IMR-90 (cell line): ENCODE measurements at regions not wholly inside any gene's neighbourhood (a gene's known extent, or its start where the extent isn't known, plus 50 kb on each side); places are given as distances from the start of the nearest gene placed in this dataset.

Experiments
- BHLHE40 ChIP-seq: fragments of 150-350 bp; IDR thresholded peaks from 2 replicates; pipeline ENCODE4 v1.6.1; 2016; ENCODE audit warnings: mild to moderate bottlenecking, low read depth, low read length
- CTCF ChIP-seq: conservative IDR thresholded peaks from 2 replicates; pipeline ENCODE4 v1.5.1; 2012; ENCODE audit warnings: mild to moderate bottlenecking, low read depth, low read length, improper control_type of control experiment
- MAZ ChIP-seq: IDR thresholded peaks from 2 replicates; pipeline ENCODE4 v1.6.1; 2012; ENCODE audit warnings: low read depth, mild to moderate bottlenecking, low read length, improper control_type of control experiment, moderate library complexity, borderline replicate concordance
- POLR2A ChIP-seq: IDR thresholded peaks from 2 replicates; pipeline ENCODE4 v1.6.1; 2012; ENCODE audit warnings: mild to moderate bottlenecking, low read depth, low read length
- RAD21 ChIP-seq: IDR thresholded peaks from 2 replicates; pipeline ENCODE4 v1.6.1; 2012; ENCODE audit warnings: low read length, improper control_type of control experiment
- SMC3 ChIP-seq: fragments of 150-350 bp; IDR thresholded peaks from 2 replicates; pipeline ENCODE4 v1.6.1; 2016; ENCODE audit warnings: low read depth, mild to moderate bottlenecking, antibody characterized with exemption, low read length, moderate library complexity

GRCh38 chr9:106668534-106668933, 194.4 kb upstream of the ZNF462 start:
- TF ChIP-seq MAZ: no peak
- TF ChIP-seq CTCF: no peak
- TF ChIP-seq BHLHE40: no peak
- no peak for TF ChIP-seq RAD21
- no peak for TF ChIP-seq POLR2A
- TF ChIP-seq SMC3: no peak
